ENCODE measurements at regions not wholly inside any gene's neighbourhood (a gene's known extent, or its start where the extent isn't known, plus 50 kb on each side); places are given as distances from the start of the nearest gene placed in this dataset.

DNA sequence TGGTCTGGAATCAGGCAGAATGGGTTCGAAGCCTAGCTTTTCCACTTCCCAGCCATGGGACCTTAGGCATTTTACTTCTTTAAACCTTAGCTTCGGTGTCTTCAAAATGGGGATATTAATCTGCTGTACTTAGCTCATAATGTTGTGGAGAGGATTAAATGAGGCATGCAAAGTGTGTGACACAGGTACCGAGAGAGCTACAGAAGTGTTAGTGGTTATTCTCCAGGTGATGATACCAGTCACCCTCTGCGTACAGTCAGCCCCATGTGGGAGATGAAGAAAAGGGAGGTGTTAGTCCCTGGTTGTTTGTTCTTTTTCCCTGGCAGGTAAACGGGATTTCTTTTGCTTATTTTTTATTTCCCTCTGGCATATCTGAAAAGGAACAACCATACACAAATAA is 212.1 kb downstream of the PHLDA1 start:
- TF ChIP-seq POLR2A (IDR thresholded peaks at IDR 0.05; ENCODE audit: low read depth, low read length) = no peak
- TF ChIP-seq, protein P1, sequence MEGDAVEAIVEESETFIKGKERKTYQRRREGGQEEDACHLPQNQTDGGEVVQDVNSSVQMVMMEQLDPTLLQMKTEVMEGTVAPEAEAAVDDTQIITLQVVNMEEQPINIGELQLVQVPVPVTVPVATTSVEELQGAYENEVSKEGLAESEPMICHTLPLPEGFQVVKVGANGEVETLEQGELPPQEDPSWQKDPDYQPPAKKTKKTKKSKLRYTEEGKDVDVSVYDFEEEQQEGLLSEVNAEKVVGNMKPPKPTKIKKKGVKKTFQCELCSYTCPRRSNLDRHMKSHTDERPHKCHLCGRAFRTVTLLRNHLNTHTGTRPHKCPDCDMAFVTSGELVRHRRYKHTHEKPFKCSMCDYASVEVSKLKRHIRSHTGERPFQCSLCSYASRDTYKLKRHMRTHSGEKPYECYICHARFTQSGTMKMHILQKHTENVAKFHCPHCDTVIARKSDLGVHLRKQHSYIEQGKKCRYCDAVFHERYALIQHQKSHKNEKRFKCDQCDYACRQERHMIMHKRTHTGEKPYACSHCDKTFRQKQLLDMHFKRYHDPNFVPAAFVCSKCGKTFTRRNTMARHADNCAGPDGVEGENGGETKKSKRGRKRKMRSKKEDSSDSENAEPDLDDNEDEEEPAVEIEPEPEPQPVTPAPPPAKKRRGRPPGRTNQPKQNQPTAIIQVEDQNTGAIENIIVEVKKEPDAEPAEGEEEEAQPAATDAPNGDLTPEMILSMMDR (conservative IDR thresholded peaks at IDR 0.05; ENCODE audit: low read depth, low read length) = no peak
